Gastrocnemius medialis (tissue), 4 donors: ENCODE measurements at regions not wholly inside any gene's neighbourhood (a gene's known extent, or its start where the extent isn't known, plus 50 kb on each side); places are given as distances from the start of the nearest gene placed in this dataset.

Source experiments
- ATAC-seq, 2 donors: fragments of 150-250 bp; one replicate each; pipeline ENCODE4 v1.9.1; 2016
- DNase-seq, 2 donors: peaks; one replicate each; pipeline ENCODE4 v3.0.0-alpha.2; 2019
- H3K27ac ChIP-seq, 4 donors: fragments of 200-600 bp; sonication (generic); 1 replicate in 1 of 4; 2 replicates in 3 of 4; pipeline ENCODE4 v1.5.1; 2016 to 2018; ENCODE audit warnings: mild to moderate bottlenecking in 2 of 4, moderate library complexity in 1 of 4
- H3K27me3 ChIP-seq, 3 donors: fragments of 200-600 bp; sonication (generic) in 2 of 3; 1 replicate in 1 of 3; 2 replicates in 2 of 3; pipeline versions ENCODE4 v1.5.1 to v1.6.0; 2016 to 2019; ENCODE audit warnings: mild to moderate bottlenecking in 1 of 3, moderate library complexity in 1 of 3
- H3K36me3 ChIP-seq, 2 donors: fragments of 200-600 bp; sonication (generic) in 1 of 2; one replicate each; pipeline ENCODE4 v1.5.1; 2017 to 2018
- H3K4me1 ChIP-seq, 2 donors: fragments of 200-600 bp; sonication (generic) in 1 of 2; one replicate each; pipeline ENCODE4 v1.5.1; 2016 to 2017; ENCODE audit warnings: mild to moderate bottlenecking in 2 of 2
- H3K4me3 ChIP-seq, 4 donors: fragments of 200-600 bp; sonication (generic) in 3 of 4; 1 replicate in 1 of 4; 2 replicates in 3 of 4; pipeline ENCODE4 v1.5.1; 2016 to 2019; ENCODE audit warnings: mild to moderate bottlenecking in 2 of 4
- H3K9me3 ChIP-seq, 3 donors: fragments of 200-600 bp; sonication (generic) in 2 of 3; 1 replicate in 1 of 3; 2 replicates in 2 of 3; pipeline ENCODE4 v1.5.1; 2016 to 2019
- CTCF ChIP-seq, 5 experiments: fragments of 450-650 bp in 3 of 5; fragments of 200-600 bp in 2 of 5; sonication (generic) in 2 of 5; IDR thresholded peaks in 4 of 5; conservative IDR thresholded peaks in 1 of 5; 1 replicate in 4 of 5; 2 replicates in 1 of 5; pipeline ENCODE4 v1.5.1; 2016 to 2019; ENCODE audit warnings: antibody characterized with exemption in 5 of 5, mild to moderate bottlenecking in 3 of 5, moderate library complexity in 3 of 5
- POLR2A ChIP-seq, 2 donors: fragments of 450-650 bp; IDR thresholded peaks; one replicate each; pipeline ENCODE4 v1.6.1; 2017; ENCODE audit warnings: antibody characterized with exemption in 2 of 2, mild to moderate bottlenecking in 2 of 2, moderate library complexity in 2 of 2
- in situ Hi-C, 4 donors: fragments of 200-750 bp; cut with MboI; loops; one replicate each; pipeline versions ENCODE4 v1.15.0 to v1.8.0; 2017; ENCODE audit warnings: low sequenced_read_pairs in 4 of 4
- intact Hi-C: fragments of 100-400 bp; cut with DNase I; formaldehyde crosslinking; loops from one replicate; pipeline ENCODE4 v1.15.1; 2023; ENCODE audit warnings: low total_unique reads

- in situ Hi-C loops: no loop called here
- no peak for TF ChIP-seq POLR2A (IDR thresholded peaks at IDR 0.05)
- no peak for TF ChIP-seq CTCF (IDR thresholded peaks at IDR 0.05 in 4 of 5, conservative IDR thresholded peaks at IDR 0.05 in 1 of 5)
- intact Hi-C loops: no loop called here
- no peak for DNase-seq
- ATAC-seq: no peak
- Histone ChIP-seq H3K9me3 (no peaks in the 10 kb centered on the region), H3K27me3 (no peaks in the 10 kb centered on the region), H3K27ac (no peak overlapping the region), H3K36me3 (no peaks in the 10 kb centered on the region), H3K4me1 (no peaks in the 10 kb centered on the region), H3K4me3 (no peak overlapping the region)
Observed at GRCh38 chr4:187188741-187189140, 465.1 kb upstream of the FAT1 start.

GRCh38 chr4:187190390-187190789 lies 466.7 kb upstream of the FAT1 start:
- no peak for TF ChIP-seq CTCF (IDR thresholded peaks at IDR 0.05 in 4 of 5, conservative IDR thresholded peaks at IDR 0.05 in 1 of 5)
- TF ChIP-seq POLR2A (IDR thresholded peaks at IDR 0.05): no peak

DNA sequence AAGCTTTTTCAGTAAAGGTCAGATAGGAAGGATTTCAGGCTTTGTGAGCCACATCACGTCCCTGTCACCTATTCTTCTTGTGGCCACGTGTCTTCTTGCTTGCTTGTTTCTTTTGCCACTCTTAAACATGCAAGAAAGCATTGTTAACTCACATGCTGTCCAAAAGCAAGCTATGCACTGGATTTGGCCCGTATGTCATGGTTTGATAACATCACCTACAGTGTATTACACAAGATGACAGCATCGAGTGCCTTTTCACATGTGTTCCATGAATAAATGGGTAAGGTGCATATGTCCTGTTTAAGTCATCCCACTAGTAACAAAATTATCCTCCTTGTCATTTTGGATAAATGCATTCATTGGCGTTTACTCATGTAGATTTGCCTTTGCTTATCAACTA lies 468.0 kb upstream of the FAT1 start:
- in situ Hi-C loops: no loop called here
- no peak overlapping the region for H3K27ac ChIP-seq
- no peak for TF ChIP-seq CTCF (IDR thresholded peaks at IDR 0.05 in 4 of 5, conservative IDR thresholded peaks at IDR 0.05 in 1 of 5)

More at GRCh38 chr4:187190390-187190789, 466.7 kb upstream of the FAT1 start:
- no peak overlapping the region for H3K4me3 ChIP-seq
- H3K36me3 ChIP-seq: no peaks in the 10 kb centered on the region
- no peaks in the 10 kb centered on the region for H3K4me1 ChIP-seq
- no peaks in the 10 kb centered on the region for H3K9me3 ChIP-seq
- in situ Hi-C loops (no loop called here), intact Hi-C loops (no loop called here)
- H3K27ac ChIP-seq: no peak overlapping the region
- ATAC-seq (no peak), DNase-seq (no peak)
- H3K27me3 ChIP-seq: no peaks in the 10 kb centered on the region

GRCh38 chr4:187192266-187192665 lies 468.6 kb upstream of the FAT1 start:
- H3K27me3 ChIP-seq: no peaks in the 10 kb centered on the region
- intact Hi-C loops (no loop called here), in situ Hi-C loops (no loop called here)
- H3K27ac ChIP-seq: no peak overlapping the region
- ATAC-seq: no peak
- H3K4me1 ChIP-seq: no peaks in the 10 kb centered on the region
- no peak for TF ChIP-seq POLR2A (IDR thresholded peaks at IDR 0.05)
- no peak for TF ChIP-seq CTCF (IDR thresholded peaks at IDR 0.05 in 4 of 5, conservative IDR thresholded peaks at IDR 0.05 in 1 of 5)
- H3K9me3 ChIP-seq: no peaks in the 10 kb centered on the region
- H3K36me3 ChIP-seq: no peaks in the 10 kb centered on the region
- no peak for DNase-seq
- H3K4me3 ChIP-seq: no peak overlapping the region

More for the DNA sequence above, 468.0 kb upstream of the FAT1 start:
- Histone ChIP-seq H3K27me3 (no peaks in the 10 kb centered on the region), H3K4me1 (no peaks in the 10 kb centered on the region), H3K9me3 (no peaks in the 10 kb centered on the region), H3K4me3 (no peak overlapping the region), H3K36me3 (no peaks in the 10 kb centered on the region)
- intact Hi-C loops: no loop called here
- DNase-seq: no peak
- no peak for ATAC-seq

DNA sequence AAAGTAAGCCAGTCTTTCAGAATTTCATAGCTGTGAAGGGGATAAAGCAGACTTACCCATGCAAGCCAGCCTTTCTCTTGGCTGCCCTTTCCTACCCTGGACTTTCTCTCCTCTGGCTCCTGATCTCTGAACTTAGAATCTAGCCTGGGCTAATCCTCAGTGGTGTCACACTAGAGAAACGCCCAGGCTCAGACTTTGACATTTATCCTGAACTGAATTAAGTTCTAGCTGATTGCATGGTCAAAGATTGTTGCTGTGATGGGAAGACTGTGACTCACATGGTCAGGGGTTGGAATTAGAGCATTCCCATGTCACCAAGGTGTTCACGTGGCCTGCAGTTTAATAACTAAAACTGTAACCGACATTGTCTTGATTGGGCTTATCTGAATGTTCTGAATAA lies 469.5 kb upstream of the FAT1 start:
- Histone ChIP-seq H3K27me3 (no peaks in the 10 kb centered on the region), H3K27ac (no peak overlapping the region), H3K4me1 (no peaks in the 10 kb centered on the region), H3K4me3 (no peak overlapping the region), H3K36me3 (no peaks in the 10 kb centered on the region), H3K9me3 (no peaks in the 10 kb centered on the region)
- in situ Hi-C loops: no loop called here
- intact Hi-C loops: no loop called here
- no peak for DNase-seq
- ATAC-seq: no peak
- TF ChIP-seq POLR2A (IDR thresholded peaks at IDR 0.05) (no peak), CTCF (IDR thresholded peaks at IDR 0.05 in 4 of 5, conservative IDR thresholded peaks at IDR 0.05 in 1 of 5) (no peak)
